Activated naive CD4-positive, alpha-beta T cell treated with anti-CD3 and anti-CD28 coated beads for 36 hours (primary cell): ENCODE measurements at regions not wholly inside any gene's neighbourhood (a gene's known extent, or its start where the extent isn't known, plus 50 kb on each side); places are given as distances from the start of the nearest gene placed in this dataset.

Source experiments
- CTCF ChIA-PET: fragments of 350-600 bp; sonication (Branson Sonifier 250); formaldehyde crosslinking; loops from one replicate; lab custom pipeline; 2021; ENCODE audit warnings: antibody characterized with exemption; lab: Charles Lee
- DNase-seq: peaks from one replicate; pipeline ENCODE4 v3.0.0-alpha.2; 2020
- H3K27ac Mint-ChIP-seq: one replicate; pipeline ENCODE4 v1.8.0; 2021; ENCODE audit warnings: mild to moderate bottlenecking, mixed read lengths
- H3K27me3 Mint-ChIP-seq: one replicate; pipeline ENCODE4 v1.8.0; 2021; ENCODE audit warnings: low read depth, mixed read lengths
- H3K36me3 Mint-ChIP-seq: one replicate; pipeline ENCODE4 v1.8.0; 2021; ENCODE audit warnings: low read depth, mixed read lengths
- H3K4me1 Mint-ChIP-seq: one replicate; pipeline ENCODE4 v1.8.0; 2021; ENCODE audit warnings: low read depth, mixed read lengths
- H3K4me3 Mint-ChIP-seq: one replicate; pipeline ENCODE4 v1.8.0; 2021; ENCODE audit warnings: mild to moderate bottlenecking, moderate library complexity, mixed read lengths
- H3K9me3 Mint-ChIP-seq: one replicate; pipeline ENCODE4 v1.8.0; 2021; ENCODE audit warnings: mixed read lengths
- intact Hi-C: fragments of 100-400 bp; cut with micrococcal nuclease; formaldehyde crosslinking; loops from one replicate; pipeline ENCODE4 v1.15.1; 2023

- intact Hi-C loops = no loop called here
- H3K4me1 Mint-ChIP-seq = no peaks in the 10 kb centered on the region
- CTCF ChIA-PET = interaction anchor here (0.6 kb wide), 1 partner anchor 200 kb away, joined by 4 read pairs; no protein-coding TSS in a partner anchor
- no peak overlapping the region for H3K27ac Mint-ChIP-seq
- H3K36me3 Mint-ChIP-seq = no peaks in the 10 kb centered on the region
- no peaks in the 10 kb centered on the region for H3K27me3 Mint-ChIP-seq
- no peak for DNase-seq
- peaks cover 7% of the 10 kb centered on the region for H3K9me3 Mint-ChIP-seq
- no peak overlapping the region for H3K4me3 Mint-ChIP-seq
These were observed 2143.2 kb upstream of the TENM3 start for GRCh38 chr4:180099957-180100356.

GRCh38 chr4:180100433-180101344 lies 2142.5 kb upstream of the TENM3 start:
- CTCF ChIA-PET = interaction anchor here (0.6 kb wide), 1 partner anchor 199 kb away, joined by 4 read pairs; no protein-coding TSS in a partner anchor
- Mint-ChIP-seq H3K4me1 (no peaks in the 10 kb centered on the region), H3K4me3 (no peak overlapping the region), H3K27ac (no peak overlapping the region), H3K36me3 (no peaks in the 10 kb centered on the region), H3K9me3 (peaks cover 9% of the 10 kb centered on the region), H3K27me3 (no peaks in the 10 kb centered on the region)
- intact Hi-C loops = no loop called here
- no peak for DNase-seq

GRCh38 chr4:180101348-180102083 lies 2141.7 kb upstream of the TENM3 start:
- no peaks in the 10 kb centered on the region for H3K27me3 Mint-ChIP-seq
- H3K4me1 Mint-ChIP-seq = no peaks in the 10 kb centered on the region
- no peak overlapping the region for H3K27ac Mint-ChIP-seq
- no peak overlapping the region for H3K4me3 Mint-ChIP-seq
- CTCF ChIA-PET = no interaction called here
- no peaks in the 10 kb centered on the region for H3K36me3 Mint-ChIP-seq
- intact Hi-C loops = no loop called here
- DNase-seq = no peak
- peaks cover 10% of the 10 kb centered on the region for H3K9me3 Mint-ChIP-seq

GRCh38 chr4:180103794-180104193 lies 2139.4 kb upstream of the TENM3 start:
- H3K27ac Mint-ChIP-seq = no peak overlapping the region

GRCh38 chr4:180105362-180105761 lies 2137.8 kb upstream of the TENM3 start:
- DNase-seq = no peak
- intact Hi-C loops = no loop called here
- H3K4me3 Mint-ChIP-seq = no peak overlapping the region
- CTCF ChIA-PET = no interaction called here
- peaks cover 4% of the 10 kb centered on the region for H3K9me3 Mint-ChIP-seq
- H3K27me3 Mint-ChIP-seq = no peaks in the 10 kb centered on the region
- H3K4me1 Mint-ChIP-seq = no peaks in the 10 kb centered on the region
- no peak overlapping the region for H3K27ac Mint-ChIP-seq
- H3K36me3 Mint-ChIP-seq = no peaks in the 10 kb centered on the region

More at GRCh38 chr4:180103794-180104193, 2139.4 kb upstream of the TENM3 start:
- Mint-ChIP-seq H3K4me1 (no peaks in the 10 kb centered on the region), H3K9me3 (peaks cover 6% of the 10 kb centered on the region), H3K4me3 (no peak overlapping the region), H3K36me3 (no peaks in the 10 kb centered on the region), H3K27me3 (no peaks in the 10 kb centered on the region)
- no peak for DNase-seq
- CTCF ChIA-PET = no interaction called here
- intact Hi-C loops = no loop called here

- H3K9me3 Mint-ChIP-seq = peaks cover 4% of the 10 kb centered on the region
- no peak overlapping the region for H3K4me3 Mint-ChIP-seq
- intact Hi-C loops = no loop called here
These were observed 2137.1 kb upstream of the TENM3 start for GRCh38 chr4:180106122-180106521.

GRCh38 chr4:180106997-180107396 lies 2136.2 kb upstream of the TENM3 start:
- no peak for DNase-seq
- H3K4me1 Mint-ChIP-seq = no peaks in the 10 kb centered on the region
- no peaks in the 10 kb centered on the region for H3K36me3 Mint-ChIP-seq
- H3K4me3 Mint-ChIP-seq = no peak overlapping the region
- peaks cover 4% of the 10 kb centered on the region for H3K9me3 Mint-ChIP-seq
- intact Hi-C loops = no loop called here
- CTCF ChIA-PET = no interaction called here
- H3K27ac Mint-ChIP-seq = no peak overlapping the region
- no peaks in the 10 kb centered on the region for H3K27me3 Mint-ChIP-seq

More at GRCh38 chr4:180106122-180106521, 2137.1 kb upstream of the TENM3 start:
- H3K27ac Mint-ChIP-seq = no peak overlapping the region
- no peaks in the 10 kb centered on the region for H3K27me3 Mint-ChIP-seq
- no peaks in the 10 kb centered on the region for H3K4me1 Mint-ChIP-seq
- no peak for DNase-seq
- H3K36me3 Mint-ChIP-seq = no peaks in the 10 kb centered on the region
- CTCF ChIA-PET = no interaction called here

- Mint-ChIP-seq H3K4me1 (no peaks in the 10 kb centered on the region), H3K9me3 (no peaks in the 10 kb centered on the region), H3K27me3 (no peaks in the 10 kb centered on the region), H3K36me3 (no peaks in the 10 kb centered on the region), H3K4me3 (no peak overlapping the region), H3K27ac (no peak overlapping the region)
- CTCF ChIA-PET = no interaction called here
- intact Hi-C loops = no loop called here
- DNase-seq = no peak
These were observed 2126.4 kb upstream of the TENM3 start for GRCh38 chr4:180116840-180117239.

- CTCF ChIA-PET = interaction anchor here (0.6 kb wide), 1 partner anchor 1379 kb away, joined by 3 read pairs; no protein-coding TSS in a partner anchor
- no peaks in the 10 kb centered on the region for H3K4me1 Mint-ChIP-seq
- DNase-seq = no peak
- intact Hi-C loops = no loop called here
- H3K36me3 Mint-ChIP-seq = no peaks in the 10 kb centered on the region
- H3K4me3 Mint-ChIP-seq = no peak overlapping the region
- no peaks in the 10 kb centered on the region for H3K27me3 Mint-ChIP-seq
- peaks cover 2% of the 10 kb centered on the region for H3K9me3 Mint-ChIP-seq
- H3K27ac Mint-ChIP-seq = no peak overlapping the region
These were observed 2123.1 kb upstream of the TENM3 start for GRCh38 chr4:180120068-180120467.

- no peak overlapping the region for H3K27ac Mint-ChIP-seq
- H3K27me3 Mint-ChIP-seq = no peaks in the 10 kb centered on the region
- intact Hi-C loops = no loop called here
- no peaks in the 10 kb centered on the region for H3K36me3 Mint-ChIP-seq
- DNase-seq = no peak
- CTCF ChIA-PET = no interaction called here
- no peak overlapping the region for H3K4me3 Mint-ChIP-seq
- H3K9me3 Mint-ChIP-seq = no peaks in the 10 kb centered on the region
- H3K4me1 Mint-ChIP-seq = no peaks in the 10 kb centered on the region
These were observed 2108.9 kb upstream of the TENM3 start for GRCh38 chr4:180134091-180134866.

- Mint-ChIP-seq H3K4me3 (no peak overlapping the region), H3K27me3 (no peaks in the 10 kb centered on the region), H3K9me3 (no peaks in the 10 kb centered on the region), H3K27ac (no peak overlapping the region), H3K36me3 (no peaks in the 10 kb centered on the region), H3K4me1 (no peaks in the 10 kb centered on the region)
- CTCF ChIA-PET = no interaction called here
- no peak for DNase-seq
- intact Hi-C loops = no loop called here
These were observed 2101.5 kb upstream of the TENM3 start for GRCh38 chr4:180141734-180142133.

- DNase-seq = no peak
- no peaks in the 10 kb centered on the region for H3K4me1 Mint-ChIP-seq
- CTCF ChIA-PET = no interaction called here
- H3K27ac Mint-ChIP-seq = no peak overlapping the region
- H3K27me3 Mint-ChIP-seq = no peaks in the 10 kb centered on the region
- intact Hi-C loops = no loop called here
- H3K9me3 Mint-ChIP-seq = no peaks in the 10 kb centered on the region
- no peaks in the 10 kb centered on the region for H3K36me3 Mint-ChIP-seq
- H3K4me3 Mint-ChIP-seq = no peak overlapping the region
These were observed 2094.5 kb upstream of the TENM3 start for GRCh38 chr4:180148737-180149136.
